GM23338 (cell line): ENCODE measurements at regions not wholly inside any gene's neighbourhood (a gene's known extent, or its start where the extent isn't known, plus 50 kb on each side); places are given as distances from the start of the nearest gene placed in this dataset.

ENCODE experiments used
- ATAC-seq: fragments of 200-7000 bp; cut with Tn5 transposase; 3 replicates; pipeline ENCODE4 v1.9.1; 2020
- DNase-seq: peaks from one replicate; pipeline ENCODE4 v3.0.0-alpha.2; 2015; ENCODE audit warnings: low spot score
- H2AFZ ChIP-seq: fragments of 200-600 bp; sonication (generic); 2 replicates; pipeline ENCODE4 v1.8.0; 2016; ENCODE audit warnings: antibody characterized with exemption, mild to moderate bottlenecking, moderate library complexity
- H3F3A ChIP-seq: fragments of 200-600 bp; sonication (generic); replicated peaks from 2 replicates; pipeline ENCODE4 v1.8.0; 2017; ENCODE audit warnings: antibody characterized with exemption, mixed run types, low read depth
- H3K27ac ChIP-seq: fragments of 200-600 bp; sonication (generic); 2 replicates; pipeline ENCODE4 v1.6.1; 2016; ENCODE audit warnings: low read depth
- H3K27me3 ChIP-seq: fragments of 200-600 bp; sonication (generic); 2 replicates; pipeline ENCODE4 v1.8.0; 2016; ENCODE audit warnings: mild to moderate bottlenecking, mixed run types, moderate library complexity; ENCODE audit not compliant: insufficient read depth
- H3K36me3 ChIP-seq: fragments of 200-600 bp; sonication (generic); 2 replicates; pipeline ENCODE4 v1.8.0; 2016; ENCODE audit warnings: mild to moderate bottlenecking; ENCODE audit not compliant: insufficient read depth
- H3K4me1 ChIP-seq: fragments of 200-600 bp; sonication (generic); 2 replicates; pipeline ENCODE4 v1.8.0; 2016; ENCODE audit warnings: mild to moderate bottlenecking, moderate library complexity; ENCODE audit not compliant: insufficient read depth
- H3K4me2 ChIP-seq: fragments of 200-600 bp; sonication (generic); 2 replicates; pipeline ENCODE4 v1.7.1; 2017; ENCODE audit warnings: mixed run types
- H3K4me3 ChIP-seq: fragments of 200-600 bp; sonication (generic); 2 replicates; pipeline ENCODE4 v1.6.1; 2016; ENCODE audit warnings: mixed run types
- H3K79me2 ChIP-seq: fragments of 200-600 bp; sonication (generic); replicated peaks from 2 replicates; pipeline ENCODE4 v1.8.0; 2017; ENCODE audit warnings: mild to moderate bottlenecking; ENCODE audit not compliant: insufficient read depth
- H3K9me2 ChIP-seq: fragments of 200-600 bp; sonication (generic); 2 replicates; pipeline ENCODE4 v1.8.0; 2017; ENCODE audit not compliant: insufficient read depth
- H4K20me1 ChIP-seq: fragments of 200-600 bp; sonication (generic); replicated peaks from 2 replicates; pipeline ENCODE4 v1.8.0; 2017; ENCODE audit warnings: mild to moderate bottlenecking; ENCODE audit not compliant: insufficient read depth
- H3K27ac Mint-ChIP-seq: 2 replicates; pipeline ENCODE4 v1.8.0; 2020; ENCODE audit warnings: inconsistent platforms, mild to moderate bottlenecking, moderate library complexity, mixed read lengths
- H3K27me3 Mint-ChIP-seq: 3 replicates; pipeline ENCODE4 v1.8.0; 2022; ENCODE audit warnings: low read depth, mild to moderate bottlenecking, moderate library complexity, mixed read lengths, inconsistent platforms; ENCODE audit not compliant: insufficient read depth, poor library complexity
- H3K36me3 Mint-ChIP-seq: 3 replicates; pipeline ENCODE4 v1.8.0; 2021; ENCODE audit warnings: low read depth, mild to moderate bottlenecking, inconsistent platforms, moderate library complexity, mixed read lengths
- H3K4me1 Mint-ChIP-seq: 3 replicates; pipeline ENCODE4 v1.8.0; 2020; ENCODE audit warnings: mild to moderate bottlenecking, inconsistent platforms, mixed read lengths
- H3K4me3 Mint-ChIP-seq: 3 replicates; pipeline ENCODE4 v1.8.0; 2021; ENCODE audit warnings: moderate library complexity, mild to moderate bottlenecking, inconsistent platforms, mixed read lengths
- H3K9me3 Mint-ChIP-seq: 3 replicates; pipeline ENCODE4 v1.8.0; 2020; ENCODE audit warnings: moderate library complexity, mild to moderate bottlenecking, inconsistent platforms, mixed read lengths
- CTCF ChIP-seq, 2 experiments: fragments of 200-600 bp in 1 of 2; sonication (generic) in 1 of 2; conservative IDR thresholded peaks; 2 replicates each; pipeline versions ENCODE4 v1.5.1 to v1.6.1; 2016 to 2017; ENCODE audit warnings: antibody characterized with exemption in 2 of 2, low read depth in 2 of 2, mild to moderate bottlenecking in 2 of 2, moderate library complexity in 1 of 2
- ETS1 ChIP-seq: IDR thresholded peaks from 2 replicates; pipeline ENCODE4 v1.6.1; 2016; ENCODE audit warnings: antibody characterized with exemption
- EZH2 ChIP-seq: fragments of 200-600 bp; sonication (generic); IDR thresholded peaks from one replicate; pipeline ENCODE4 v1.8.0; 2017; ENCODE audit warnings: antibody characterized with exemption, mild to moderate bottlenecking, low read depth; ENCODE audit not compliant: unreplicated experiment
- JUNB ChIP-seq: IDR thresholded peaks from one replicate; pipeline ENCODE4 v1.6.1; 2016; ENCODE audit warnings: antibody characterized with exemption; ENCODE audit not compliant: unreplicated experiment
- NANOG ChIP-seq: IDR thresholded peaks from 2 replicates; pipeline ENCODE4 v1.6.1; 2016; ENCODE audit warnings: antibody characterized with exemption, borderline replicate concordance
- REST ChIP-seq: IDR thresholded peaks from one replicate; pipeline ENCODE4 v1.6.1; 2018; ENCODE audit warnings: antibody characterized with exemption; ENCODE audit not compliant: unreplicated experiment
- STAT1 ChIP-seq: IDR thresholded peaks from one replicate; pipeline ENCODE4 v1.6.1; 2016; ENCODE audit warnings: antibody characterized with exemption; ENCODE audit not compliant: unreplicated experiment
- ZNF114 ChIP-seq: fragments of 250-450 bp; sonication (Bioruptor Pico); IDR thresholded peaks from 2 replicates; pipeline ENCODE4 v1.5.0; 2020; ENCODE audit warnings: mild to moderate bottlenecking, moderate library complexity
- ZNF462 ChIP-seq: fragments of 250-450 bp; sonication (Bioruptor Pico); IDR thresholded peaks from 2 replicates; pipeline ENCODE4 v1.5.0; 2020; ENCODE audit warnings: mild to moderate bottlenecking, moderate library complexity

- TF ChIP-seq NANOG (no peak), ZNF114 (CRISPR knock-in tag) (no peak), CTCF (conservative IDR thresholded peaks at IDR 0.05; ENCODE audit: low read depth in 2 of 2) (no peak), EZH2 (no peak)
These were observed 190.9 kb downstream of the KLF12 start (continued) for GRCh38 chr13:73943137-73943964.

- no peaks in the 10 kb centered on the region for H3F3A ChIP-seq
- no peaks in the 10 kb centered on the region for H3K27me3 ChIP-seq
- no peak overlapping the region for H3K27ac Mint-ChIP-seq
- H3K9me2 ChIP-seq, result no peaks in the 10 kb centered on the region
- H3K4me3 ChIP-seq, result no peak overlapping the region
- H4K20me1 ChIP-seq, result no peaks in the 10 kb centered on the region
- DNase-seq (no peak), ATAC-seq (no peak)
- no peak overlapping the region for H3K4me3 Mint-ChIP-seq
- no peaks in the 10 kb centered on the region for H3K27me3 Mint-ChIP-seq
- no peaks in the 10 kb centered on the region for H3K9me3 Mint-ChIP-seq
- H3K79me2 ChIP-seq, result no peaks in the 10 kb centered on the region
- peaks cover 28% of the 10 kb centered on the region for H3K4me1 ChIP-seq
- peaks cover 46% of the 10 kb centered on the region for H3K4me1 Mint-ChIP-seq
- no peak overlapping the region for H2AFZ ChIP-seq
- H3K4me2 ChIP-seq, result no peak overlapping the region
- no peaks in the 10 kb centered on the region for H3K36me3 Mint-ChIP-seq
- no peaks in the 10 kb centered on the region for H3K36me3 ChIP-seq
- no peak overlapping the region for H3K27ac ChIP-seq
- TF ChIP-seq ETS1, result no peak
- no peak for TF ChIP-seq CTCF (conservative IDR thresholded peaks at IDR 0.05; ENCODE audit: low read depth in 2 of 2)
- TF ChIP-seq JUNB, result no peak
- TF ChIP-seq REST, result no peak
- TF ChIP-seq STAT1, result no peak
- TF ChIP-seq ZNF462 (CRISPR knock-in tag), result no peak
These were observed 192.5 kb downstream of the KLF12 start for GRCh38 chr13:73941752-73942151.
